IMR-90 (cell line): ENCODE measurements at regions not wholly inside any gene's neighbourhood (a gene's known extent, or its start where the extent isn't known, plus 50 kb on each side); places are given as distances from the start of the nearest gene placed in this dataset.

Experiments
- BHLHE40 ChIP-seq: fragments of 150-350 bp; IDR thresholded peaks from 2 replicates; pipeline ENCODE4 v1.6.1; 2016; ENCODE audit warnings: mild to moderate bottlenecking, low read depth, low read length
- CEBPB ChIP-seq: IDR thresholded peaks from 2 replicates; pipeline ENCODE4 v1.6.1; 2012; ENCODE audit warnings: low read depth, low read length, improper control_type of control experiment
- CTCF ChIP-seq: conservative IDR thresholded peaks from 2 replicates; pipeline ENCODE4 v1.5.1; 2012; ENCODE audit warnings: mild to moderate bottlenecking, low read depth, low read length, improper control_type of control experiment
- ELK1 ChIP-seq: fragments of 150-350 bp; IDR thresholded peaks from 2 replicates; pipeline ENCODE4 v1.6.1; 2016; ENCODE audit warnings: low read depth, mild to moderate bottlenecking, low read length, moderate library complexity, borderline replicate concordance
- MAFK ChIP-seq: IDR thresholded peaks from 2 replicates; pipeline ENCODE4 v1.6.1; 2012; ENCODE audit warnings: low read depth, low read length, improper control_type of control experiment
- MAZ ChIP-seq: IDR thresholded peaks from 2 replicates; pipeline ENCODE4 v1.6.1; 2012; ENCODE audit warnings: low read depth, mild to moderate bottlenecking, low read length, improper control_type of control experiment, moderate library complexity, borderline replicate concordance
- POLR2A ChIP-seq: IDR thresholded peaks from 2 replicates; pipeline ENCODE4 v1.6.1; 2012; ENCODE audit warnings: mild to moderate bottlenecking, low read depth, low read length
- USF2 ChIP-seq: fragments of 150-350 bp; IDR thresholded peaks from 2 replicates; pipeline ENCODE4 v1.6.1; 2017; ENCODE audit warnings: mild to moderate bottlenecking, antibody characterized with exemption, low read length, low read depth

GRCh38 chr3:130596484-130596883 is 79.5 kb downstream of the COL6A6 start:
- TF ChIP-seq CEBPB (no peak), CTCF (no peak), POLR2A (no peak), MAFK (no peak), USF2 (no peak), ELK1 (no peak), BHLHE40 (no peak), MAZ (no peak)
